ENCODE measurements at regions not wholly inside any gene's neighbourhood (a gene's known extent, or its start where the extent isn't known, plus 50 kb on each side); places are given as distances from the start of the nearest gene placed in this dataset.

GRCh38 chr3:30521156-30521715, 85.2 kb upstream of the TGFBR2 start:
- TF ChIP-seq POLR2A (IDR thresholded peaks at IDR 0.05), result no peak
- no peak for TF ChIP-seq CTCF (IDR thresholded peaks at IDR 0.05)
- TF ChIP-seq EP300 (IDR thresholded peaks at IDR 0.05), result no peak
